HepG2 (cell line): ENCODE measurements at regions not wholly inside any gene's neighbourhood (a gene's known extent, or its start where the extent isn't known, plus 50 kb on each side); places are given as distances from the start of the nearest gene placed in this dataset.

Experiments used
- ADNP ChIP-seq: sonication (generic); formaldehyde crosslinking; IDR thresholded peaks from 2 replicates; pipeline ENCODE4 v1.4.0; 2020; ENCODE audit warnings: missing genetic modification reagents
- ARID5B ChIP-seq: IDR thresholded peaks from 2 replicates; pipeline ENCODE4 v1.4.0; 2020; ENCODE audit warnings: mild to moderate bottlenecking, missing genetic modification reagents
- HES4 ChIP-seq: sonication (generic); formaldehyde crosslinking; IDR thresholded peaks from 2 replicates; pipeline ENCODE4 v1.9.0; 2021; ENCODE audit warnings: mild to moderate bottlenecking, missing genetic modification reagents, borderline replicate concordance
- HNRNPL ChIP-seq: fragments of 200-400 bp; formaldehyde crosslinking; IDR thresholded peaks from 2 replicates; pipeline ENCODE4 v1.6.1; 2017; ENCODE audit warnings: mild to moderate bottlenecking, low read depth, low read length
- HOXA7 ChIP-seq: sonication (generic); formaldehyde crosslinking; IDR thresholded peaks from 2 replicates; pipeline ENCODE4 v1.8.1; 2022; ENCODE audit warnings: mild to moderate bottlenecking, missing genetic modification reagents, moderate library complexity
- KDM6A ChIP-seq: IDR thresholded peaks from 2 replicates; pipeline ENCODE4 v1.6.1; 2016; ENCODE audit warnings: low read depth
- MAF1 ChIP-seq: sonication (generic); formaldehyde crosslinking; IDR thresholded peaks from 2 replicates; pipeline ENCODE4 v1.5.0; 2020; ENCODE audit warnings: missing genetic modification reagents, borderline replicate concordance
- MAFF ChIP-seq: IDR thresholded peaks from 2 replicates; pipeline ENCODE4 v1.6.1; 2011; ENCODE audit warnings: low read depth, low read length, improper control_type of control experiment
- NAIF1 ChIP-seq: sonication (generic); formaldehyde crosslinking; IDR thresholded peaks from 2 replicates; pipeline ENCODE4 v1.5.0; 2020; ENCODE audit warnings: mild to moderate bottlenecking, missing genetic modification reagents, borderline replicate concordance
- PCBP2 ChIP-seq: fragments of 200-400 bp; formaldehyde crosslinking; optimal IDR thresholded peaks from 2 replicates; pipeline ENCODE3; 2018; ENCODE audit warnings: low read length, low read depth; ENCODE audit not compliant: poor library complexity, severe bottlenecking
- PHF21A ChIP-seq: sonication (generic); formaldehyde crosslinking; IDR thresholded peaks from 2 replicates; pipeline ENCODE4 v1.5.0; 2020; ENCODE audit warnings: mild to moderate bottlenecking, missing genetic modification reagents
- RBFOX2 ChIP-seq: fragments of 200-400 bp; formaldehyde crosslinking; IDR thresholded peaks from 2 replicates; pipeline ENCODE4 v1.6.1; 2017; ENCODE audit warnings: low read depth, mild to moderate bottlenecking, low read length
- RBM22 ChIP-seq: fragments of 200-400 bp; formaldehyde crosslinking; optimal IDR thresholded peaks from 2 replicates; pipeline ENCODE3; 2017; ENCODE audit warnings: mild to moderate bottlenecking, low read length, moderate library complexity
- RBM39 ChIP-seq: fragments of 200-400 bp; formaldehyde crosslinking; IDR thresholded peaks from one replicate; pipeline ENCODE4 v1.6.1; 2018; ENCODE audit warnings: antibody characterized with exemption, mild to moderate bottlenecking, low read depth, low read length; ENCODE audit not compliant: poor library complexity, severe bottlenecking
- RORA ChIP-seq: sonication (generic); formaldehyde crosslinking; IDR thresholded peaks from 2 replicates; pipeline ENCODE4 v1.5.0; 2020; ENCODE audit warnings: mild to moderate bottlenecking, missing genetic modification reagents, moderate library complexity
- TBX2 ChIP-seq: sonication (generic); formaldehyde crosslinking; IDR thresholded peaks from 2 replicates; pipeline ENCODE4 v1.5.0; 2020; ENCODE audit warnings: missing genetic modification reagents, mild to moderate bottlenecking, borderline replicate concordance
- TIGD3 ChIP-seq: sonication (generic); formaldehyde crosslinking; IDR thresholded peaks from 2 replicates; pipeline ENCODE4 v1.5.1; 2020; ENCODE audit warnings: mild to moderate bottlenecking, missing genetic modification reagents, borderline replicate concordance
- TSC22D2 ChIP-seq: sonication (generic); formaldehyde crosslinking; IDR thresholded peaks from 2 replicates; pipeline ENCODE4 v1.5.1; 2020; ENCODE audit warnings: missing genetic modification reagents, mild to moderate bottlenecking, borderline replicate concordance
- ZBTB26 ChIP-seq: IDR thresholded peaks from 2 replicates; pipeline ENCODE4 v1.6.1; 2016; ENCODE audit warnings: missing compliant biosample characterization, missing genetic modification reagents, borderline replicate concordance
- ZKSCAN5 ChIP-seq: sonication (generic); formaldehyde crosslinking; IDR thresholded peaks from 2 replicates; pipeline ENCODE4 v1.5.1; 2020; ENCODE audit warnings: mild to moderate bottlenecking, missing genetic modification reagents
- ZNF557 ChIP-seq: sonication (generic); formaldehyde crosslinking; IDR thresholded peaks from 2 replicates; pipeline ENCODE4 v1.4.0; 2020; ENCODE audit warnings: missing genetic modification reagents
- ZNF562 ChIP-seq: sonication (generic); formaldehyde crosslinking; IDR thresholded peaks from 2 replicates; pipeline ENCODE4 v1.8.0; 2022; ENCODE audit warnings: missing genetic modification reagents, borderline replicate concordance
- ZNF576 ChIP-seq: sonication (generic); formaldehyde crosslinking; IDR thresholded peaks from 2 replicates; pipeline ENCODE4 v1.4.0; 2020; ENCODE audit warnings: mild to moderate bottlenecking, missing genetic modification reagents
- ZNF605 ChIP-seq: sonication (generic); formaldehyde crosslinking; IDR thresholded peaks from 2 replicates; pipeline ENCODE4 v1.8.0; 2022; ENCODE audit warnings: mild to moderate bottlenecking, missing genetic modification reagents
- ZNF652 ChIP-seq: IDR thresholded peaks from 2 replicates; pipeline ENCODE4 v1.6.1; 2016; ENCODE audit warnings: low read depth, borderline replicate concordance

GRCh38 chr10:25080880-25081581 lies 64.6 kb downstream of the THNSL1 start (continued):
- TF ChIP-seq ZNF562 (no peak), RBFOX2 (no peak), ZBTB26 (CRISPR knock-in tag) (no peak), ZNF576 (CRISPR knock-in tag) (no peak), ARID5B (CRISPR knock-in tag) (peak; percentile 87), RBM39 (no peak), HOXA7 (no peak), NAIF1 (CRISPR knock-in tag) (no peak), TIGD3 (CRISPR knock-in tag) (no peak), ZNF605 (CRISPR knock-in tag) (no peak), KDM6A (CRISPR knock-in tag) (no peak; the same call in 1 of the 2 replicates), PCBP2 (no peak), HNRNPL (no peak), MAF1 (CRISPR knock-in tag) (no peak), ZNF652 (CRISPR knock-in tag) (peak; percentile 9; the same call in 1 of the 2 replicates), MAFF (0 out of 2 replicates have a peak, but pooled peaks have one; percentile 5), ADNP (CRISPR knock-in tag) (no peak), TSC22D2 (CRISPR knock-in tag) (peak; percentile 42; the same call in 1 of the 2 replicates), PHF21A (CRISPR knock-in tag) (no peak), TBX2 (CRISPR knock-in tag) (peak; percentile 56; the same call in 1 of the 2 replicates), HES4 (CRISPR knock-in tag) (no peak), RBM22 (no peak), ZKSCAN5 (CRISPR knock-in tag) (no peak), ZNF557 (CRISPR knock-in tag) (no peak), RORA (CRISPR knock-in tag) (no peak)
